A673 (cell line): ENCODE measurements at regions not wholly inside any gene's neighbourhood (a gene's known extent, or its start where the extent isn't known, plus 50 kb on each side); places are given as distances from the start of the nearest gene placed in this dataset.

Source experiments
- BruUV-seq: library from RNA; stranded (reverse); fragments of 400-500 nt; replicated peaks from 2 replicates; lab custom pipeline; 2021; lab: Mats Ljungman, UMichigan
- CTCF ChIA-PET: fragments of 300-600 bp; sonication (Branson Sonifier 250); formaldehyde crosslinking; loops from one replicate; lab custom pipeline; 2022; ENCODE audit warnings: antibody characterized with exemption; lab: Charles Lee
- POLR2A ChIA-PET: fragments of 300-600 bp; sonication (Branson Sonifier 250); formaldehyde crosslinking; loops from one replicate; lab custom pipeline; 2022; ENCODE audit warnings: antibody characterized with exemption; ENCODE audit not compliant: low non-redundant PET; lab: Charles Lee
- DNase-seq: peaks from one replicate; pipeline ENCODE4 v3.0.0-alpha.2; 2015; ENCODE audit warnings: low spot score
- H3K27ac ChIP-seq: fragments of 200-600 bp; sonication (generic); 2 replicates; pipeline ENCODE4 v1.5.1; 2016; ENCODE audit warnings: mixed run types, low read depth, mild to moderate bottlenecking, mixed read lengths, antibody characterized with exemption, low read length; ENCODE audit not compliant: poor library complexity, severe bottlenecking
- H3K27me3 ChIP-seq: fragments of 200-600 bp; sonication (generic); replicated peaks from 2 replicates; pipeline ENCODE4 v1.6.1; 2017; ENCODE audit warnings: mixed run types, low read depth, mild to moderate bottlenecking, mixed read lengths, antibody characterized with exemption, low read length; ENCODE audit not compliant: insufficient read depth, poor library complexity
- H3K36me3 ChIP-seq: fragments of 200-600 bp; sonication (generic); 2 replicates; pipeline ENCODE4 v1.6.1; 2016; ENCODE audit warnings: mixed run types, mild to moderate bottlenecking, mixed read lengths, antibody characterized with exemption, low read length; ENCODE audit not compliant: insufficient read depth, poor library complexity, severe bottlenecking
- H3K4me1 ChIP-seq: fragments of 200-600 bp; sonication (generic); 2 replicates; pipeline ENCODE4 v1.6.1; 2017; ENCODE audit warnings: mixed run types, mild to moderate bottlenecking, mixed read lengths, antibody characterized with exemption, low read length; ENCODE audit not compliant: insufficient read depth, poor library complexity, severe bottlenecking
- H3K4me3 ChIP-seq: fragments of 200-600 bp; sonication (generic); 2 replicates; pipeline ENCODE4 v1.5.1; 2016; ENCODE audit warnings: low read depth, mixed run types, mild to moderate bottlenecking, mixed read lengths, low read length; ENCODE audit not compliant: poor library complexity, severe bottlenecking
- H3K9me3 ChIP-seq: fragments of 200-600 bp; sonication (generic); 2 replicates; pipeline ENCODE4 v1.6.1; 2016; ENCODE audit warnings: mixed run types, low read depth, mild to moderate bottlenecking, mixed read lengths, antibody characterized with exemption, low read length; ENCODE audit not compliant: poor library complexity, severe bottlenecking
- CTCF ChIP-seq: fragments of 300-800, 200-600 bp; sonication (generic); conservative IDR thresholded peaks from 2 replicates; pipeline ENCODE4 v1.5.1; 2017; ENCODE audit warnings: low read depth, mild to moderate bottlenecking, antibody characterized with exemption, low read length, moderate library complexity, mixed read lengths
- EZH2 ChIP-seq: fragments of 200-600 bp; sonication (generic); IDR thresholded peaks from 2 replicates; pipeline ENCODE4 v1.6.1; 2017; ENCODE audit warnings: borderline replicate concordance, low read depth, mild to moderate bottlenecking, mixed read lengths, antibody characterized with exemption, low read length; ENCODE audit not compliant: poor library complexity, severe bottlenecking
- intact Hi-C: fragments of 100-400 bp; cut with micrococcal nuclease; formaldehyde crosslinking; loops from one replicate; pipeline ENCODE4 v1.10.0; 2022; ENCODE audit not compliant: unreplicated experiment

- no peaks in the 10 kb centered on the region for H3K9me3 ChIP-seq
- no peak for TF ChIP-seq EZH2
- no peak for TF ChIP-seq CTCF
- POLR2A ChIA-PET: no interaction called here
- DNase-seq: no peak
- H3K36me3 ChIP-seq: no peaks in the 10 kb centered on the region
- BruUV-seq: no TSS peak
- CTCF ChIA-PET: no interaction called here
- H3K27me3 ChIP-seq: no peaks in the 10 kb centered on the region
- peaks cover 14% of the 10 kb centered on the region for H3K4me1 ChIP-seq
- H3K4me3 ChIP-seq: no peak overlapping the region
- no peak overlapping the region for H3K27ac ChIP-seq
- intact Hi-C loops: no loop called here
These were observed 479.9 kb upstream of the EEF2KMT start for GRCh38 chr16:5577463-5577862.

GRCh38 chr16:5575646-5576245, 478.2 kb upstream of the EEF2KMT start:
- no TSS peak for BruUV-seq
- ChIA-PET POLR2A (no interaction called here), CTCF (no interaction called here)
- no peak overlapping the region for H3K27ac ChIP-seq
- H3K36me3 ChIP-seq: no peaks in the 10 kb centered on the region
- no peak for DNase-seq
- H3K4me3 ChIP-seq: no peak overlapping the region
- intact Hi-C loops: no loop called here
- H3K4me1 ChIP-seq: no peaks in the 10 kb centered on the region
- H3K9me3 ChIP-seq: no peaks in the 10 kb centered on the region
- no peaks in the 10 kb centered on the region for H3K27me3 ChIP-seq
- TF ChIP-seq EZH2: no peak

- TF ChIP-seq EZH2: no peak
- TF ChIP-seq CTCF: no peak
- intact Hi-C loops: no loop called here
- no peaks in the 10 kb centered on the region for H3K4me1 ChIP-seq
- CTCF ChIA-PET: no interaction called here
- H3K27ac ChIP-seq: no peak overlapping the region
- POLR2A ChIA-PET: no interaction called here
- no peaks in the 10 kb centered on the region for H3K36me3 ChIP-seq
- H3K4me3 ChIP-seq: no peak overlapping the region
- no TSS peak for BruUV-seq
- no peaks in the 10 kb centered on the region for H3K27me3 ChIP-seq
- no peaks in the 10 kb centered on the region for H3K9me3 ChIP-seq
- DNase-seq: no peak
These were observed 477.5 kb upstream of the EEF2KMT start for GRCh38 chr16:5575121-5575520.

GRCh38 chr16:5572056-5572455, 474.5 kb upstream of the EEF2KMT start:
- intact Hi-C loops: no loop called here
- no peak overlapping the region for H3K27ac ChIP-seq
- ChIA-PET CTCF (no interaction called here), POLR2A (no interaction called here)
- no peak overlapping the region for H3K4me3 ChIP-seq
- no peaks in the 10 kb centered on the region for H3K36me3 ChIP-seq
- DNase-seq: no peak
- no TSS peak for BruUV-seq
- TF ChIP-seq EZH2 (no peak), CTCF (no peak)
- no peaks in the 10 kb centered on the region for H3K9me3 ChIP-seq
- H3K27me3 ChIP-seq: no peaks in the 10 kb centered on the region
- H3K4me1 ChIP-seq: no peaks in the 10 kb centered on the region
